ENCODE measurements at regions not wholly inside any gene's neighbourhood (a gene's known extent, or its start where the extent isn't known, plus 50 kb on each side); places are given as distances from the start of the nearest gene placed in this dataset.

- DNase-seq: no peak
Observed at GRCh38 chr4:19774690-19775256, 476.9 kb upstream of the SLIT2 start.

GRCh38 chr4:19772581-19772980, 479.1 kb upstream of the SLIT2 start:
- DNase-seq: no peak

GRCh38 chr4:19756661-19757060, 495.0 kb upstream of the SLIT2 start:
- no peak for DNase-seq

GRCh38 chr4:19752599-19752998, 499.1 kb upstream of the SLIT2 start:
- DNase-seq: no peak

GRCh38 chr4:19748519-19749479, 502.9 kb upstream of the SLIT2 start:
- peak; percentile 38 for DNase-seq

- DNase-seq: no peak
Observed at GRCh38 chr4:19746377-19746776, 505.3 kb upstream of the SLIT2 start.

- DNase-seq: no peak
Observed at GRCh38 chr4:19743115-19743638, 508.5 kb upstream of the SLIT2 start.

- DNase-seq: peak; percentile 88
Observed at GRCh38 chr4:19739101-19739651, 512.5 kb upstream of the SLIT2 start.

GRCh38 chr4:19736968-19737756, 514.5 kb upstream of the SLIT2 start:
- DNase-seq: no peak

GRCh38 chr4:19735012-19735411, 516.7 kb upstream of the SLIT2 start:
- no peak for DNase-seq

GRCh38 chr4:19729886-19730651, 521.6 kb upstream of the SLIT2 start:
- DNase-seq: no peak

GRCh38 chr4:19728773-19729172, 522.9 kb upstream of the SLIT2 start:
- no peak for DNase-seq

GRCh38 chr4:19727141-19727540, 524.6 kb upstream of the SLIT2 start:
- no peak for DNase-seq

- no peak for DNase-seq
Observed at GRCh38 chr4:19725130-19725529, 526.6 kb upstream of the SLIT2 start.

GRCh38 chr4:19722404-19722803, 529.3 kb upstream of the SLIT2 start:
- no peak for DNase-seq

- DNase-seq: no peak
Observed at GRCh38 chr4:19721587-19721986, 530.1 kb upstream of the SLIT2 start.

- no peak for DNase-seq
Observed at GRCh38 chr4:19720610-19721009, 531.1 kb upstream of the SLIT2 start.

- no peak for DNase-seq
Observed at GRCh38 chr4:19720190-19720589, 531.5 kb upstream of the SLIT2 start.

GRCh38 chr4:19711871-19712270, 539.8 kb upstream of the SLIT2 start:
- DNase-seq: peak; percentile 27

GRCh38 chr4:19707876-19708275, 543.8 kb upstream of the SLIT2 start:
- DNase-seq: peak; percentile 20

GRCh38 chr4:19703391-19703790, 548.3 kb upstream of the SLIT2 start:
- DNase-seq: no peak

GRCh38 chr4:19700992-19701391, 550.7 kb upstream of the SLIT2 start:
- no peak for DNase-seq
